Neural cell (in vitro differentiated cells): ENCODE measurements at regions not wholly inside any gene's neighbourhood (a gene's known extent, or its start where the extent isn't known, plus 50 kb on each side); places are given as distances from the start of the nearest gene placed in this dataset.

Experiments
- CTCF ChIP-seq: fragments of 450-650 bp; IDR thresholded peaks from 2 replicates; pipeline ENCODE4 v1.5.1; 2014; ENCODE audit warnings: antibody characterized with exemption, mild to moderate bottlenecking, moderate library complexity; ENCODE audit not compliant: poor library complexity, severe bottlenecking
- EP300 ChIP-seq: fragments of 450-650 bp; conservative IDR thresholded peaks from 2 replicates; pipeline ENCODE4 v1.6.1; 2014; ENCODE audit warnings: antibody characterized with exemption, mild to moderate bottlenecking, moderate library complexity; ENCODE audit not compliant: poor library complexity, severe bottlenecking
- EZH2 ChIP-seq: fragments of 200-600, 300-800 bp; shearing (Covaris generic), sonication (generic); IDR thresholded peaks from 2 replicates; pipeline ENCODE4 v1.6.1; 2014; ENCODE audit warnings: antibody characterized with exemption, low read length, borderline replicate concordance, mild to moderate bottlenecking; ENCODE audit not compliant: insufficient read depth, poor library complexity, severe bottlenecking
- MXI1 ChIP-seq: fragments of 450-650 bp; conservative IDR thresholded peaks from 2 replicates; pipeline ENCODE4 v1.6.1; 2014; ENCODE audit warnings: antibody characterized with exemption, mild to moderate bottlenecking; ENCODE audit not compliant: poor library complexity, severe bottlenecking
- POLR2AphosphoS5 ChIP-seq: IDR thresholded peaks from 2 replicates; pipeline ENCODE4 v1.6.1; 2012
- RAD21 ChIP-seq: fragments of 450-650 bp; conservative IDR thresholded peaks from 2 replicates; pipeline ENCODE4 v1.6.1; 2014; ENCODE audit warnings: antibody characterized with exemption, mild to moderate bottlenecking, moderate library complexity
- SMC3 ChIP-seq: fragments of 450-650 bp; conservative IDR thresholded peaks from 2 replicates; pipeline ENCODE4 v1.6.1; 2014; ENCODE audit warnings: antibody characterized with exemption, mild to moderate bottlenecking, moderate library complexity; ENCODE audit not compliant: poor library complexity
- TAF1 ChIP-seq: IDR thresholded peaks from 2 replicates; pipeline ENCODE4 v1.6.1; 2012; ENCODE audit warnings: low read depth

- TF ChIP-seq CTCF (no peak), SMC3 (no peak), EZH2 (no peak), POLR2AphosphoS5 (no peak), EP300 (no peak), TAF1 (no peak), RAD21 (no peak), MXI1 (no peak)
Measured at GRCh38 chr1:13929313-13929712, 229.3 kb downstream of the PRDM2 start.
